HEK293T (cell line): ENCODE measurements at regions not wholly inside any gene's neighbourhood (a gene's known extent, or its start where the extent isn't known, plus 50 kb on each side); places are given as distances from the start of the nearest gene placed in this dataset.

ENCODE experiments used
- ARNT ChIP-seq: fragments of 450-650 bp; IDR thresholded peaks from 2 replicates; pipeline ENCODE4 v1.6.1; 2017; ENCODE audit warnings: mild to moderate bottlenecking
- PKNOX1 ChIP-seq: fragments of 450-650 bp; IDR thresholded peaks from 2 replicates; pipeline ENCODE4 v1.6.1; 2016
- SP1 ChIP-seq: fragments of 450-650 bp; IDR thresholded peaks from 2 replicates; pipeline ENCODE4 v1.6.1; 2017

- TF ChIP-seq SP1 = no peak
- no peak for TF ChIP-seq PKNOX1
- TF ChIP-seq ARNT = no peak
Observed at GRCh38 chrX:150197388-150197787, 165.7 kb upstream of the MAMLD1 start.
